ENCODE measurements at regions not wholly inside any gene's neighbourhood (a gene's known extent, or its start where the extent isn't known, plus 50 kb on each side); places are given as distances from the start of the nearest gene placed in this dataset.

- TF ChIP-seq SIN3A (IDR thresholded peaks at IDR 0.05; ENCODE audit: low read depth) (no peak), ELF1 (IDR thresholded peaks at IDR 0.05; ENCODE audit: borderline replicate concordance, low read depth) (no peak), REST (IDR thresholded peaks at IDR 0.05; ENCODE audit: low read depth) (no peak), CBX3 (IDR thresholded peaks at IDR 0.05; ENCODE audit: low read depth) (no peak)
These were observed 987.6 kb downstream of the TBC1D22A start (continued) for GRCh38 chr22:47750086-47750485.

GRCh38 chr22:47748957-47749356 lies 986.5 kb downstream of the TBC1D22A start:
- Histone ChIP-seq H2AFZ (ENCODE audit: low read depth, low read length, poor library complexity, severe bottlenecking) (no peak overlapping the region), H3K9ac (ENCODE audit: low read length) (no peak overlapping the region), H3K79me2 (ENCODE audit: insufficient read depth, low read length) (no peaks in the 10 kb centered on the region), H3K9me2 (ENCODE audit: insufficient read depth) (no peaks in the 10 kb centered on the region), H3K9me3 (ENCODE audit: control insufficient read depth in 1 of 2, insufficient read depth in 1 of 2, low read depth in 1 of 2, low read length in 2 of 2) (peaks cover 0 to 4% of the 10 kb centered on the region in 2 experiments; a peak in 1 of 4 replicates), H3K27ac (ENCODE audit: low read depth, low read length) (no peak overlapping the region), H3K4me2 (ENCODE audit: low read length) (no peak overlapping the region), H3K27me3 (ENCODE audit: insufficient read depth, low read length) (no peaks in the 10 kb centered on the region), H4K20me1 (ENCODE audit: insufficient read depth) (no peaks in the 10 kb centered on the region), H3K36me3 (ENCODE audit: control insufficient read depth in 1 of 2, insufficient read depth in 2 of 2, low read length in 2 of 2) (no peaks in the 10 kb centered on the region), H3K4me1 (ENCODE audit: control insufficient read depth in 1 of 2, insufficient read depth in 2 of 2, low read length in 2 of 2) (no peaks in the 10 kb centered on the region), H3K4me3 (replicated peaks in 1 of 2; ENCODE audit: low read depth in 1 of 2, low read length in 2 of 2) (no peak overlapping the region)
- DNase-seq (ENCODE audit: low read depth, low spot score) (no peak), ATAC-seq (no peak)
- ChIA-PET POLR2A (no interaction called here), CTCF (no interaction called here), RAD21 (ENCODE audit: low non-redundant PET in 1 of 2, low total read pairs in 2 of 2, uncharacterized antibody in 2 of 2, unreplicated experiment in 2 of 2) (no interaction called here)
- intact Hi-C loops (cut with micrococcal nuclease), result no loop called here
- no TSS peak for BruUV-seq (replicated peaks)
- TF ChIP-seq REST (IDR thresholded peaks at IDR 0.05; ENCODE audit: low read depth), result no peak
- TF ChIP-seq EZH2 (IDR thresholded peaks at IDR 0.05), result no peak
- no peak for TF ChIP-seq CBX3 (IDR thresholded peaks at IDR 0.05; ENCODE audit: low read depth)
- no peak for TF ChIP-seq CEBPB (IDR thresholded peaks at IDR 0.05; ENCODE audit: low read depth)
- TF ChIP-seq FOSL1 (IDR thresholded peaks at IDR 0.05; ENCODE audit: low read depth), result no peak
- no peak for TF ChIP-seq EZH2phosphoT487 (IDR thresholded peaks at IDR 0.05; ENCODE audit: borderline replicate concordance)
- TF ChIP-seq ELF1 (IDR thresholded peaks at IDR 0.05; ENCODE audit: borderline replicate concordance, low read depth), result no peak
- no peak for TF ChIP-seq MAX (IDR thresholded peaks at IDR 0.05)
- TF ChIP-seq TCF7L2 (IDR thresholded peaks at IDR 0.05; ENCODE audit: borderline replicate concordance, extremely low read depth, insufficient read depth, insufficient read length), result no peak
- TF ChIP-seq CTCF (IDR thresholded peaks at IDR 0.05 in 2 of 3, conservative IDR thresholded peaks at IDR 0.05 in 1 of 3; ENCODE audit: borderline replicate concordance in 1 of 3, insufficient read depth in 1 of 3, low read depth in 2 of 3, low read length in 2 of 3), result no peak
- TF ChIP-seq ZBTB33 (IDR thresholded peaks at IDR 0.05; ENCODE audit: extremely low read depth, insufficient replicate concordance, low read length), result no peak
- no peak for TF ChIP-seq ZFX (IDR thresholded peaks at IDR 0.05)
